ENCODE measurements at regions not wholly inside any gene's neighbourhood (a gene's known extent, or its start where the extent isn't known, plus 50 kb on each side); places are given as distances from the start of the nearest gene placed in this dataset.
"Not testable (repeated sequence)": the region's sequence is repeated elsewhere in the genome, so short reads cannot be mapped to it uniquely, and the experiment has no call there.

- H3K9me3 Mint-ChIP-seq = peaks cover 21% of the 10 kb centered on the region
- no peak overlapping the region for H3K27ac Mint-ChIP-seq
- CTCF ChIA-PET = no interaction called here
- no peaks in the 10 kb centered on the region for H3K36me3 Mint-ChIP-seq
- H3K4me3 Mint-ChIP-seq = no peak overlapping the region
- no peaks in the 10 kb centered on the region for H3K27me3 Mint-ChIP-seq
- DNase-seq = no peak
- no peaks in the 10 kb centered on the region for H3K4me1 Mint-ChIP-seq
Observed at GRCh38 chr1:73333847-73334503, 864.0 kb downstream of the LRRIQ3 start.

GRCh38 chr1:73331726-73332125 lies 866.2 kb downstream of the LRRIQ3 start:
- Mint-ChIP-seq H3K4me1 (no peaks in the 10 kb centered on the region), H3K4me3 (no peak overlapping the region), H3K27ac (no peak overlapping the region), H3K27me3 (no peaks in the 10 kb centered on the region), H3K36me3 (no peaks in the 10 kb centered on the region), H3K9me3 (peaks cover 24% of the 10 kb centered on the region)
- DNase-seq = no peak
- CTCF ChIA-PET = no interaction called here

- H3K4me1 Mint-ChIP-seq = no peaks in the 10 kb centered on the region
- CTCF ChIA-PET = no interaction called here
- H3K4me3 Mint-ChIP-seq = no peak overlapping the region
- DNase-seq = no peak
- H3K36me3 Mint-ChIP-seq = no peaks in the 10 kb centered on the region
- no peak overlapping the region for H3K27ac Mint-ChIP-seq
- H3K27me3 Mint-ChIP-seq = no peaks in the 10 kb centered on the region
- H3K9me3 Mint-ChIP-seq = peaks cover 18% of the 10 kb centered on the region
Observed at GRCh38 chr1:73327998-73328397, 870.0 kb downstream of the LRRIQ3 start.

GRCh38 chr1:73327180-73327793 lies 870.7 kb downstream of the LRRIQ3 start:
- CTCF ChIA-PET = no interaction called here
- H3K27ac Mint-ChIP-seq = no peak overlapping the region
- peaks cover 18% of the 10 kb centered on the region for H3K9me3 Mint-ChIP-seq
- DNase-seq = no peak
- H3K4me3 Mint-ChIP-seq = no peak overlapping the region
- no peaks in the 10 kb centered on the region for H3K4me1 Mint-ChIP-seq
- H3K27me3 Mint-ChIP-seq = no peaks in the 10 kb centered on the region
- H3K36me3 Mint-ChIP-seq = no peaks in the 10 kb centered on the region

- CTCF ChIA-PET = no interaction called here
- H3K4me3 Mint-ChIP-seq = no peak overlapping the region
- H3K4me1 Mint-ChIP-seq = no peaks in the 10 kb centered on the region
- peaks cover 18% of the 10 kb centered on the region for H3K9me3 Mint-ChIP-seq
- H3K36me3 Mint-ChIP-seq = no peaks in the 10 kb centered on the region
- H3K27me3 Mint-ChIP-seq = no peaks in the 10 kb centered on the region
- no peak overlapping the region for H3K27ac Mint-ChIP-seq
- no peak for DNase-seq
Observed at GRCh38 chr1:73326663-73327062, 871.3 kb downstream of the LRRIQ3 start.

- Mint-ChIP-seq H3K27me3 (no peaks in the 10 kb centered on the region), H3K9me3 (peaks cover 2% of the 10 kb centered on the region), H3K27ac (no peak overlapping the region), H3K36me3 (no peaks in the 10 kb centered on the region), H3K4me3 (no peak overlapping the region), H3K4me1 (no peaks in the 10 kb centered on the region)
- CTCF ChIA-PET = no interaction called here
- DNase-seq = no peak
Observed at GRCh38 chr1:73310797-73311381, 887.1 kb downstream of the LRRIQ3 start.

GRCh38 chr1:73306899-73307555 lies 890.9 kb downstream of the LRRIQ3 start:
- no peaks in the 10 kb centered on the region for H3K36me3 Mint-ChIP-seq
- H3K27me3 Mint-ChIP-seq = no peaks in the 10 kb centered on the region
- H3K4me1 Mint-ChIP-seq = no peaks in the 10 kb centered on the region
- peaks cover 5% of the 10 kb centered on the region for H3K9me3 Mint-ChIP-seq
- DNase-seq = no peak
- no peak overlapping the region for H3K27ac Mint-ChIP-seq
- CTCF ChIA-PET = interaction anchor here (0.8 kb wide), 1 partner anchor 388 kb away, joined by 3 read pairs; no protein-coding TSS in a partner anchor
- H3K4me3 Mint-ChIP-seq = no peak overlapping the region

GRCh38 chr1:73273886-73274285 lies 924.1 kb downstream of the LRRIQ3 start:
- no peaks in the 10 kb centered on the region for H3K36me3 Mint-ChIP-seq
- H3K27ac Mint-ChIP-seq = no peak overlapping the region
- no peaks in the 10 kb centered on the region for H3K4me1 Mint-ChIP-seq
- H3K27me3 Mint-ChIP-seq = no peaks in the 10 kb centered on the region
- CTCF ChIA-PET = interaction anchor here (0.5 kb wide), 1 partner anchor 64 kb away, joined by 4 read pairs; no protein-coding TSS in a partner anchor
- peaks cover 16% of the 10 kb centered on the region for H3K9me3 Mint-ChIP-seq
- no peak for DNase-seq
- no peak overlapping the region for H3K4me3 Mint-ChIP-seq

- H3K27me3 Mint-ChIP-seq, DNase-seq, H3K4me3 Mint-ChIP-seq, CTCF ChIA-PET, H3K4me1 Mint-ChIP-seq, H3K36me3 Mint-ChIP-seq, H3K27ac Mint-ChIP-seq: not testable (repeated sequence)
- peaks cover 16% of the 10 kb centered on the region for H3K9me3 Mint-ChIP-seq
Observed at GRCh38 chr1:73245196-73245595, 952.8 kb downstream of the LRRIQ3 start.

- Mint-ChIP-seq H3K36me3 (no peaks in the 10 kb centered on the region), H3K4me1 (no peaks in the 10 kb centered on the region), H3K27me3 (no peaks in the 10 kb centered on the region), H3K4me3 (no peak overlapping the region), H3K9me3 (peaks cover 16% of the 10 kb centered on the region), H3K27ac (no peak overlapping the region)
- CTCF ChIA-PET = no interaction called here
- DNase-seq = no peak
Observed at GRCh38 chr1:73218995-73219546, 936.7 kb upstream of the NEGR1 start.

- Mint-ChIP-seq H3K4me3 (no peak overlapping the region), H3K9me3 (peaks cover 12% of the 10 kb centered on the region), H3K4me1 (no peaks in the 10 kb centered on the region), H3K36me3 (no peaks in the 10 kb centered on the region), H3K27me3 (no peaks in the 10 kb centered on the region), H3K27ac (no peak overlapping the region)
- CTCF ChIA-PET = no interaction called here
- no peak for DNase-seq
Observed at GRCh38 chr1:73205294-73205973, 923.1 kb upstream of the NEGR1 start.

- no peaks in the 10 kb centered on the region for H3K36me3 Mint-ChIP-seq
- CTCF ChIA-PET = no interaction called here
- H3K4me3 Mint-ChIP-seq = no peak overlapping the region
Observed at GRCh38 chr1:73197972-73198371, 915.6 kb upstream of the NEGR1 start.

GRCh38 chr1:73194965-73195364 lies 912.6 kb upstream of the NEGR1 start:
- H3K27ac Mint-ChIP-seq = no peak overlapping the region
- no peak for DNase-seq
- no peaks in the 10 kb centered on the region for H3K4me1 Mint-ChIP-seq
- no peaks in the 10 kb centered on the region for H3K36me3 Mint-ChIP-seq
- H3K9me3 Mint-ChIP-seq = peaks cover 4% of the 10 kb centered on the region
- CTCF ChIA-PET = no interaction called here
- no peaks in the 10 kb centered on the region for H3K27me3 Mint-ChIP-seq
- no peak overlapping the region for H3K4me3 Mint-ChIP-seq

More at GRCh38 chr1:73197972-73198371, 915.6 kb upstream of the NEGR1 start:
- no peak overlapping the region for H3K27ac Mint-ChIP-seq
- no peak for DNase-seq
- no peaks in the 10 kb centered on the region for H3K9me3 Mint-ChIP-seq
- H3K27me3 Mint-ChIP-seq = no peaks in the 10 kb centered on the region
- no peaks in the 10 kb centered on the region for H3K4me1 Mint-ChIP-seq

GRCh38 chr1:73183581-73183980 lies 901.2 kb upstream of the NEGR1 start:
- CTCF ChIA-PET, H3K4me3 Mint-ChIP-seq, H3K27ac Mint-ChIP-seq, H3K36me3 Mint-ChIP-seq, H3K9me3 Mint-ChIP-seq, H3K27me3 Mint-ChIP-seq, DNase-seq, H3K4me1 Mint-ChIP-seq: not testable (repeated sequence)

Measured in activated naive CD4-positive, alpha-beta T cell treated with anti-CD3 and anti-CD28 coated beads, Interleukin-2, amount 10 ng/mL, durations not matched to agents 7 days and 5 days (primary cell).